SJSA1 (cell line): ENCODE measurements at regions not wholly inside any gene's neighbourhood (a gene's known extent, or its start where the extent isn't known, plus 50 kb on each side); places are given as distances from the start of the nearest gene placed in this dataset.
"Not testable (repeated sequence)": the region's sequence is repeated elsewhere in the genome, so short reads cannot be mapped to it uniquely, and the experiment has no call there.

Experiments used
- DNase-seq, 2 experiments: peaks; one replicate each; pipeline ENCODE4 v3.0.0-alpha.2; 2015 to 2020; ENCODE audit warnings: low spot score in 2 of 2, low read depth in 1 of 2
- H3K27ac ChIP-seq: fragments of 250-450 bp; sonication (Bioruptor Pico); 2 replicates; pipeline ENCODE4 v1.5.1; 2020; ENCODE audit warnings: mild to moderate bottlenecking, moderate library complexity
- H3K27me3 ChIP-seq: fragments of 250-450 bp; sonication (Bioruptor Pico); replicated peaks from 2 replicates; pipeline ENCODE4 v1.5.1; 2020; ENCODE audit warnings: mild to moderate bottlenecking, moderate library complexity
- H3K36me3 ChIP-seq: fragments of 250-450 bp; sonication (Bioruptor Pico); 2 replicates; pipeline ENCODE4 v1.5.1; 2020; ENCODE audit warnings: mild to moderate bottlenecking
- H3K4me1 ChIP-seq: fragments of 250-450 bp; sonication (Bioruptor Pico); replicated peaks from 2 replicates; pipeline ENCODE4 v1.6.1; 2021; ENCODE audit warnings: mild to moderate bottlenecking
- H3K4me3 ChIP-seq: fragments of 250-450 bp; sonication (Bioruptor Pico); 2 replicates; pipeline ENCODE4 v1.5.1; 2020; ENCODE audit warnings: mild to moderate bottlenecking
- H3K9me3 ChIP-seq: fragments of 250-450 bp; sonication (Bioruptor Pico); replicated peaks from 2 replicates; pipeline ENCODE4 v1.5.1; 2020; ENCODE audit warnings: mild to moderate bottlenecking

DNA sequence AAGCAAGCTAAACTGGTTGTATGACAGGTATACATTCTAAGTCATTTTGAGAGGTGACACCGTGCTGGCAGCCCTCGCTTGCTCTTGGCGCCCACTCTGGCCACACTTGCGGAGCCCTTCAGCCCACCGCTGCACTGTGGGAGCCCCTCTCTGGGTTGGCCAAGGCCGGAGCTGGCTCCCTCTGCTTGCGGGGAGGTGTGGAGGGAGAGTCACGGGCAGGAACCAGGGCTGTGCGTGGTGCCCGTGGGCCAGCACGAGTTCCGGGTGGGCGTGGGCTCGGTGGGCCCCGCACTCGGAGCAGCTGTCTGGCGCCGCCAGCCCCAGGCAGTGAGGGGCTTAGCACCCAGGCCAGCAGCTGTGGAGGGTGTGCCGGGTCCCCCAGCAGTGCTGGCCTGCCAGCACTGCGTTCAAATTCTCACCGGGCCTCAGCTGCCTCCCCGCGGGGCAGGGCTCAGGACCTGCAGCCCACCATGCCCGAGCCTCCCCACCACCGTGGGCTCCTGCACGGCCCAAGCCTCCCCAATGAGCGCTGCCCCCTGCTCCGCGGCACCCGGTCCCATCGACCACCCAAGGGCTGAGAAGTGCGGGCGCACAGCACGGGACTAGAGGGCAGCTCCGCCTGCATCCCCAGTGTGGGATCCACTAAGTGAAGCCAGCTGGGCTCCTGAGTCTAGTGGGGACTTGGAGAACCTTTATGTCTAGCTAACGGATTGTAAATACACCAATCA is 269.0 kb upstream of the MKLN1 start:
- H3K4me3 ChIP-seq, DNase-seq, H3K27ac ChIP-seq, H3K36me3 ChIP-seq, H3K27me3 ChIP-seq, H3K9me3 ChIP-seq: not testable (repeated sequence)
- H3K4me1 ChIP-seq = peaks cover 17% of the 10 kb centered on the region

DNA sequence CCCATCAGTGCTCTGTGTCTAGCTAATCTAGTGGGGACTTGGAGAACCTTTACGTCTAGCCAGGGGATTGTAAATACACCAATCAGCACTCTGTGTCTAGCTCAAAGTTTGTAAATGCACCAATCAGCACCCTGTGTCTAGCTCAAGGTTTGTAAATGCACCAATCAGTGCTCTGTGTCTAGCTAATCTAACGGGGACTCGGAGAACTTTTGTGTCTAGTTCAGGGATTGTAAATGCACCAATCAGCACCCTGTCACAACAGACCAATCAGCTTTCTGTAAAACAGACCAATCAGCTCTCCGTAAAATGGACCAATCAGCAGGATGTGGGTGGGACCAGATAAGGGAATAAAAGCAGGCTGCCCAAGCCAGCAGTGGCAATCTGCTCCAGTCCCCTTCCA is 268.3 kb upstream of the MKLN1 start:
- H3K36me3 ChIP-seq, DNase-seq, H3K27ac ChIP-seq, H3K4me3 ChIP-seq, H3K9me3 ChIP-seq, H3K27me3 ChIP-seq: not testable (repeated sequence)
- peaks cover 17% of the 10 kb centered on the region for H3K4me1 ChIP-seq

DNA sequence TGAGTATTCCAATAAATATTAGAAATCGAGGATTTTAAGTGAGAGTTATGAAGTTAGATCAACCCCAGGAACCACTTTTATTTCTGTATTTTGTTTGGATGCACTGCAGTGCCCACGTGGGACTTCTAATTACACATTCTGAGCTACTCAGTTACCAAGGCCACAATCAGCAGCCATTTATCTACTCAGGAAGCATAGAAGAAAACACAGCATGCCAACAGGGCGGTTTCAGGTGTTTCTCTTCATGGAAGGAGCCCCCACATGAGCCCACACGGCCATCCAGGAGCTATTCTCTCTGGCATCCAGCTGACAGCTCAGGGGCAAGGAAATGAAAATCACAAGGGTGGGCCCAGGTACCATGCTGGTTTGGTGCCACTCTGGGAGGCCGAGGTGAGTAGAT is 266.5 kb upstream of the MKLN1 start:
- Histone ChIP-seq H3K4me1 (peaks cover 16% of the 10 kb centered on the region), H3K36me3 (no peaks in the 10 kb centered on the region), H3K9me3 (no peaks in the 10 kb centered on the region), H3K4me3 (no peak overlapping the region), H3K27ac (no peak overlapping the region), H3K27me3 (no peaks in the 10 kb centered on the region)
- DNase-seq = no peak

DNA sequence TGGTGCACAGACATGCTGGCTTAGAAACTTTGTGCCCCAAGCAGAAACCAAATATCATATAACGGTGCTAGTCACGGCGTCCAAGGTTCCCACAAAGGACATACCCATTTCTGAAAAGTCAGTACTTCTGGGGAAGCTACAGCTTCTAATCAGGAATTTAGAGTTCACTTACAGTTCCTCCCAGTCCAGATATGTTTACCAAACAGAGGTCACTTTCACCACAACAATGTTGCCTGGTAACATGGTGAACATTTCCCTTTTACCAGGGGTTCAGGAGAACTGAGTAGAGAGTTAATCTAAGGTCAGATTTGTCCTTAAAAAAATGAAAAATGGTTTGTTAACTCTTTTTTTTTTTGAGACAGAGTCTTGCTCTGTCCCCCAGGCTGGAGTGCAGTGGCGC is 265.9 kb upstream of the MKLN1 start:
- Histone ChIP-seq H3K4me3 (no peak overlapping the region), H3K9me3 (no peaks in the 10 kb centered on the region), H3K27ac (no peak overlapping the region), H3K36me3 (no peaks in the 10 kb centered on the region), H3K4me1 (peaks cover 16% of the 10 kb centered on the region), H3K27me3 (no peaks in the 10 kb centered on the region)
- no peak for DNase-seq

DNA sequence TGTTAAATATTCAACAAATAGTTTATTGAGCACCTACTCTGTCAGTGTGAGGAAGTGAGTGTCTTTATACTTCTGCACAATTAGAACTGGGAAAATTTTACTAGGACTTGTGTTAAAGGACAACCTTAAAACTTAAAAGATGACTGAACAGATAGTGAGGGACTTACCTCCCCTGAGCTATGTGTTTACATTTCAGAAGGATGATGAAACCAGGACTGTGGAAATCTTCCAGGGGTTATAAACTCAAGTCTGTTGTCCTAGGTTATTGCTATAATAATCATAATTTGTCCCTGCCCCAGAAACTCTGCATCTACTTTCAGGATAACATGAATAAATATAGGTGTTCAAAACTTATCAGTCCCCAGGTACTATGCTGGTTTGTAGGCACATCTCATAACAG is 261.0 kb upstream of the MKLN1 start:
- Histone ChIP-seq H3K9me3 (no peaks in the 10 kb centered on the region), H3K27ac (peak overlapping the region; percentile 15), H3K27me3 (no peaks in the 10 kb centered on the region), H3K36me3 (no peaks in the 10 kb centered on the region), H3K4me1 (peaks cover 31% of the 10 kb centered on the region), H3K4me3 (no peak overlapping the region)
- peak in 1 of 2 experiments; percentile 28 for DNase-seq

DNA sequence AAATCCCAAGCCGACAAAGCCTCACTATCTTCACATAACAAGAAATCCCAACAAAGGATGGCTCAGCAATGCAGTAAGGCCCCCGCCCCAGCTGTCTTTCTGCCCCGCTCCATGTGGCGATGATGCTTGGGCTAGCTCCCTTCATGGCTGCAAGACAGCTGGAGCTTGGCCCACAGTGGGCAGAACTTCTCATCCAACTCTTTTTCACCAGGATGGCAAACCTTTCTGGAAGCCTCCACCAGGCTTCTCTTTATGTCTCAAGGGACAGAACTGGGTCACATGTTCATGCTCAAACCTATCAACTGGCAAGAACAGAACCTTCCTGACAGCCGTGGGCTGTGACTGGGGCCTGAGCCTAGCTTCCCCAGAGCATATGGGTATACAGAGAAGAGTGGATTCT is 260.5 kb upstream of the MKLN1 start:
- H3K36me3 ChIP-seq = no peaks in the 10 kb centered on the region
- peaks cover 31% of the 10 kb centered on the region for H3K4me1 ChIP-seq
- H3K9me3 ChIP-seq = no peaks in the 10 kb centered on the region
- peak overlapping the region; percentile 15 for H3K27ac ChIP-seq
- H3K27me3 ChIP-seq = no peaks in the 10 kb centered on the region
- DNase-seq = peak in 1 of 2 experiments; percentile 10
- H3K4me3 ChIP-seq = no peak overlapping the region

DNA sequence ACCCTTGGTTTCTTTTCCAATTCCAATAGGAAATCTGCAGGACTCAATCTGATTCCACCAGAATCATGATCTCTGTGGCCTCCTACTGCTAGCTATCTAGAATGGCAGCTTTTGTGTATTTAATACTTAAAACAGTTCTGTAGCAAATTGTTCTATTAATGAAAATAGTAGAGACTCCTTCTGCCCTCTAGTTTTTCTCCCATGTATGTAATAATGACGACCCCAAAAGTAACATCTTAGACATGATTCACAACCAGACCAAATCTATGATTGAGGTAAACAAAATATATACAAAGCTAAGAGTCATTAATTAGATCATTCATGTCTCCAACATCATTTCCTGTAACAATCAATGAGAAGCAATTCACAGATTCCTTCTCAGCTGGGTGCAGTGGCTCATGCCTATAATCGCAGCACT is 259.1 kb upstream of the MKLN1 start:
- no peaks in the 10 kb centered on the region for H3K27me3 ChIP-seq
- no peak overlapping the region for H3K27ac ChIP-seq
- DNase-seq = peak in 1 of 2 experiments; percentile 17
- no peaks in the 10 kb centered on the region for H3K36me3 ChIP-seq
- H3K4me3 ChIP-seq = no peak overlapping the region
- peaks cover 37% of the 10 kb centered on the region for H3K4me1 ChIP-seq
- no peaks in the 10 kb centered on the region for H3K9me3 ChIP-seq

DNA sequence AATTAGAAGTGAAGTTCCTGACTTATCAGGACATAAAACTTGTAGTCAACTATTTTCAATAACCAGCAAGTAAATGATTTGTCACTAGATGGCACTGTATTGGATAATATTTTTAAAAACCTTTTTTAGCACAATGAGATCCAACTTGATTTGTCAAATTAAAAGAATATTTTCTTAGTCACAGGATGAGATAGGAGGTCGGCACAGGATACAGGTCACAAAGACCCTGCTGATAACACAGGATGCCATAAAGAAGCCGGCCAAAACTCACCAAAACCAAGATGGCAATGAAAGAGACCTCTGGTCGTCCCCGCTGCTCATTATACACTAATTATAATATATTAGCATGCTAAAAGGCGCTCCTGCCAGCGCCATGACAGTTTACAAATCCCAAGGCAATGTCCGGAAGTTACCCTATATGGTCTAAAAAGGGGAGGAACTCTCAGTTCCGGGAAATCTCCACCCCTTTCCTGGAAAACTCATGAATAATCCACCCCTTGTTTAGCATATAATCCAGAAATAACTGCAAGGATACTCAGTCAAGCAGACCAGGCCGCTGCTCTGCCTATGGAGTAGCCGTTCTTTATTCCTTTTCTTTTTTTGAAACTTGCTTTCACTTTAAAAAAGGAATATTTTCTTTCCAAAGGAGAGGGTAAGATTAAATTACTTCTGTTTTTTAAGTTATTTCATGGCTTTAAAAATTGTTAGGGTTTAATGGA is 255.7 kb upstream of the MKLN1 start:
- no peaks in the 10 kb centered on the region for H3K9me3 ChIP-seq
- peak overlapping the region; percentile 79 for H3K27ac ChIP-seq
- H3K27me3 ChIP-seq = no peaks in the 10 kb centered on the region
- H3K4me1 ChIP-seq = peaks cover 39% of the 10 kb centered on the region
- peak; percentile 78 to 88 for DNase-seq
- H3K4me3 ChIP-seq = peak overlapping the region; percentile 28
- H3K36me3 ChIP-seq = no peaks in the 10 kb centered on the region

DNA sequence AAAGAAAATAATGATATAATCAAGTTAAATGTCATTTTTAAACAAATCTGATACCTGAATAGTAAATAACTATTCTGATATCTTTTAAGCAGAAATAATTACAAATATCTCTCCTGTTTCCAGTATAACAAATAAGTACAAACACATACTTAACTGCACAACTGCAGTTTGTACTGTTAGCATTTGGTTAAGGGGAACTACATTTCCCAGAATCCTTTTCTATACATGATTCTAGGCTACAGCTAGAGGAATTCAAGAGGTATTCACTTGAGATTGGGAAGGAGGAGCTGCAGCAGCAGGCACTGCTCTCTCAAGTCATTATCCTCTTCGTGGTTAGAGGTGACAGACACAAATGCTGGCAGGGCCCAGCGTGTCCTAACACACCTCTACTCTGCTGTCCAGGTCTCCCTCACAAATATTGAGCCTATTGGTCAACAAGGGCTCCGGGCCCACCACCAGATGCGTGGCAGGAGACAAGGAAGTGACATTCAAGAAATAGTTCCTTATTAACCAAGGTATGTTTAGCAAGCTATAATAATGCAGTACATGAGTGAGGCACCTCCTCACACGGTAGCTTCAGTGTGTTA is 255.1 kb upstream of the MKLN1 start:
- peak in 1 of 2 experiments; percentile 56 for DNase-seq
- peak overlapping the region; percentile 79 for H3K27ac ChIP-seq
- H3K36me3 ChIP-seq = no peaks in the 10 kb centered on the region
- H3K9me3 ChIP-seq = no peaks in the 10 kb centered on the region
- peak overlapping the region; percentile 28 for H3K4me3 ChIP-seq
- peaks cover 32% of the 10 kb centered on the region for H3K4me1 ChIP-seq
- no peaks in the 10 kb centered on the region for H3K27me3 ChIP-seq

DNA sequence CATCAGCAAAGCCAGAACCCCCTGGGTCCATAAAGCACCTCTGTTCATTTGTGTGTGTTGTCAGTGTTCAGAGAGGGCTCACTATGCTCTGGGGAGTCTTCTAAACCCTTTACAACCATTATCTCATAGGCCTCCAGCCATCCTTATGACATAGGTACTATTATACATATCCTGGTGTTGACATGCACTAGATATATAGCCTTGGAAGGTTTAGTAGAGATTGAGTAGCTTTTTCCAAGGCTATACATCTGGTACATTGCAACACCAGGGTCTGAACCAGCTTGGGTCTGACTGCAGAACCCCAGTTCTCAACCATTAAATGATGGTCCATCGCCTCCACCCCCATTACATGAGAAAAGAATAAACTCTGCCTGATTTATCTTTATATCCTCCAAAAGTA is 253.6 kb upstream of the MKLN1 start:
- no peaks in the 10 kb centered on the region for H3K9me3 ChIP-seq
- no peak overlapping the region for H3K4me3 ChIP-seq
- no peak overlapping the region for H3K27ac ChIP-seq
- DNase-seq = no peak
- peaks cover 20% of the 10 kb centered on the region for H3K4me1 ChIP-seq
- no peaks in the 10 kb centered on the region for H3K36me3 ChIP-seq
- no peaks in the 10 kb centered on the region for H3K27me3 ChIP-seq

DNA sequence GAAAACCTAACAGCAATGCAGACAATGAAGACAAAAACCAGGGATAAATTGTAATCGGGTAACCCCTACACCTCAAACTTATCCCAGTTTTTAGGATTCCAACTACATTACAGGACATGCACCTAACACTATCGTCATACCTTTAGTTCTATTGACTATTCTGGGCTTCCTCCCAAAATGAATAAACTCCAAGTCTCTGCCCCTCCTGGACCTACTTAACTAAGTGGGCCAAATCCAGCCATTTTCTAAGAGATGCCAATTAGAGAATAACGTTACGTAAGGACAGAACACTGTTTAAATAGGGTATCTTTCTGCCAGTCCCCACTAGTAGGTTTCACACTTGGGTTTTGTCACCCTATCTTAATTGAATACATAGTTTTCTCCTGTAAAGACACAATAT is 253.1 kb upstream of the MKLN1 start:
- no peaks in the 10 kb centered on the region for H3K36me3 ChIP-seq
- H3K4me1 ChIP-seq = peaks cover 18% of the 10 kb centered on the region
- no peak overlapping the region for H3K27ac ChIP-seq
- H3K27me3 ChIP-seq = no peaks in the 10 kb centered on the region
- H3K4me3 ChIP-seq = no peak overlapping the region
- no peak for DNase-seq
- no peaks in the 10 kb centered on the region for H3K9me3 ChIP-seq

DNA sequence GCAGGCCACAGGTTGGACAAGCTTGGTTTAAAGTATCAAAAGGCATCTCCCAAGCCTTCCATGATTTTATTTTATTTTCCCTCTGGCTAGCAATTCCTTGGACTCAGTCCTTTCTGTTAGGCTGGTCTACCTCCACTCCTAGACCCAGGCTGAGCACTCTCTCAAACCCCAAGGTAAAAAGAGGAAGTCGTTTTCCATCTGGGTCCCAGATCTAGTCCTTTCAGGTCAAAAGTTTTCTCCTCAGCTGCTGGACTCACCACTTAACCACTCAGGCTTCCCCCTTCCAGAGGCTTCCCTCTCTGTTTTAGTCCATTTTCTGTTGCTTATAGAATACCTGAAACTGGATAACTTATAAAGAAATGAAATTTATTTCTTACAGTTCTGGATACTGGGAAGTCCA is 252.3 kb upstream of the MKLN1 start:
- H3K9me3 ChIP-seq = no peaks in the 10 kb centered on the region
- H3K4me1 ChIP-seq = peaks cover 18% of the 10 kb centered on the region
- DNase-seq = no peak
- no peaks in the 10 kb centered on the region for H3K36me3 ChIP-seq
- H3K27ac ChIP-seq = no peak overlapping the region
- H3K4me3 ChIP-seq = no peak overlapping the region
- no peaks in the 10 kb centered on the region for H3K27me3 ChIP-seq

DNA sequence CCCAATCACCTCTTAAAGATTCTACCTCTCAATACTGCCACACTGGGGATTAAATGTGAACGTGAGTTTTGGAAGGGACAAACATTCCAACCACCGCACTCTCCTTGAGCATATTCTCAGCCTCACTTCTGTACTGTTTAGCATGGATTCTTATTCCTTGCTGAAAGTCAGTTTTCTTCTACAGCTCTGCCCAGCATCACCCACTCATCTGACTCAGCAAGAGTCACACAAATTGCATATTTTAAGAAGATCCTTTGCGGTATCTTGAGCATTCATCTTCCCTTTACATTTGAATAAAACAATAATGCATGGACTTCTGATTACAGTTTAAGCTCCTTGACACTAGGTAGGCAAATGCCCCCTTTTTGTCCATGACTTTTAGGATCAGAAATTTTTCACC is 251.6 kb upstream of the MKLN1 start:
- Histone ChIP-seq H3K27me3 (no peaks in the 10 kb centered on the region), H3K36me3 (no peaks in the 10 kb centered on the region), H3K9me3 (no peaks in the 10 kb centered on the region), H3K4me3 (no peak overlapping the region), H3K4me1 (peaks cover 18% of the 10 kb centered on the region), H3K27ac (no peak overlapping the region)
- DNase-seq = no peak

DNA sequence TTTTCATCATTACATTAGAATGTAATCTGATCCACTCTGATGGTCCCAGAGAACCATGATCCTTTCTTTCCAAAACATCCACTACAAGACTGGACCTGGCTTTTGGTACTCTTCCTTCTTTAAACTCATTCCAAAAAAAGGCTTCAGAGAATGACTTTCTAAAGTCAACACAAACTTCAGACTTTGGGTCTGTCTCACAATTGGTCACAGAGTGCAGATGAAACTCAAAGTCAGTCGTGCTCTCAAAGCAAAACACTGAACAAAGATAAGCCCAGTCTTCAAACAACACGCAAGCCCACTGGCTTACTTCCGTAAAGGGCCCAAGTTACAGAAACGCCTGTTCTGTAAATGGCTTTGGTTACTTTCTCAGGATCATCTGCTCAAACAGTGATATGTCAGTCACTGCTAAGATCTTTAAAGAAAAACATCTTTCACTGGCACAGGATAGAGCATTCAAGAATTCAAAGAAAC is 250.9 kb upstream of the MKLN1 start:
- Histone ChIP-seq H3K36me3 (no peaks in the 10 kb centered on the region), H3K4me1 (peaks cover 18% of the 10 kb centered on the region), H3K9me3 (no peaks in the 10 kb centered on the region), H3K27me3 (no peaks in the 10 kb centered on the region), H3K4me3 (no peak overlapping the region), H3K27ac (no peak overlapping the region)
- DNase-seq = no peak
